ENCODE measurements at regions not wholly inside any gene's neighbourhood (a gene's known extent, or its start where the extent isn't known, plus 50 kb on each side); places are given as distances from the start of the nearest gene placed in this dataset.

GRCh38 chr13:100837631-100838030, 163.0 kb upstream of the TMTC4 start:
- Mint-ChIP-seq H3K27me3 (ENCODE audit: insufficient read depth) (no peaks in the 10 kb centered on the region), H3K9me3 (no peaks in the 10 kb centered on the region), H3K4me3 (no peak overlapping the region), H3K27ac (no peak overlapping the region), H3K4me1 (no peaks in the 10 kb centered on the region), H3K36me3 (ENCODE audit: low read depth) (no peaks in the 10 kb centered on the region)
- TF ChIP-seq CTCF (conservative IDR thresholded peaks at IDR 0.05), result no peak
- no peak overlapping the region for H3K9ac ChIP-seq (ENCODE audit: extremely low read depth, low read length, poor library complexity, severe bottlenecking)
- no peaks in the 10 kb centered on the region for H3K4me1 ChIP-seq (ENCODE audit: control insufficient read depth, insufficient read depth, low read length)
- no peak for DNase-seq
- no peaks in the 10 kb centered on the region for H3K9me3 ChIP-seq (ENCODE audit: control insufficient read depth, low read length)
- no peaks in the 10 kb centered on the region for H3K27me3 ChIP-seq (ENCODE audit: control insufficient read depth, insufficient read depth, low read length, poor library complexity, severe bottlenecking)
- no peaks in the 10 kb centered on the region for H3K36me3 ChIP-seq (ENCODE audit: control insufficient read depth, insufficient read depth, low read length)
- H3K4me3 ChIP-seq (ENCODE audit: low read length), result no peak overlapping the region
- 57 to 89% methylated on average over 1 of the region's 1 CpG for WGBS, 2 experiments (ENCODE audit: insufficient coverage in 1 of 2, insufficient read length in 1 of 2)
- no peak overlapping the region for H3K27ac ChIP-seq (ENCODE audit: low read depth, low read length)

GRCh38 chr13:100836711-100837110, 162.1 kb upstream of the TMTC4 start:
- no peak overlapping the region for H3K27ac ChIP-seq (ENCODE audit: low read depth, low read length)
- no peak for TF ChIP-seq CTCF (conservative IDR thresholded peaks at IDR 0.05)
- Mint-ChIP-seq H3K4me1 (no peaks in the 10 kb centered on the region), H3K27ac (no peak overlapping the region), H3K4me3 (no peak overlapping the region), H3K36me3 (ENCODE audit: low read depth) (no peaks in the 10 kb centered on the region), H3K9me3 (no peaks in the 10 kb centered on the region), H3K27me3 (ENCODE audit: insufficient read depth) (no peaks in the 10 kb centered on the region)
- WGBS, 2 experiments (ENCODE audit: insufficient coverage in 1 of 2, insufficient read length in 1 of 2), result 90 to 92% methylated on average over 2 to 3 of the region's 4 CpGs
- no peak overlapping the region for H3K4me3 ChIP-seq (ENCODE audit: low read length)
- H3K36me3 ChIP-seq (ENCODE audit: control insufficient read depth, insufficient read depth, low read length), result no peaks in the 10 kb centered on the region
- no peak for DNase-seq
- no peaks in the 10 kb centered on the region for H3K4me1 ChIP-seq (ENCODE audit: control insufficient read depth, insufficient read depth, low read length)
- no peak overlapping the region for H3K9ac ChIP-seq (ENCODE audit: extremely low read depth, low read length, poor library complexity, severe bottlenecking)
- H3K27me3 ChIP-seq (ENCODE audit: control insufficient read depth, insufficient read depth, low read length, poor library complexity, severe bottlenecking), result no peaks in the 10 kb centered on the region
- H3K9me3 ChIP-seq (ENCODE audit: control insufficient read depth, low read length), result no peaks in the 10 kb centered on the region

- Histone ChIP-seq H3K36me3 (ENCODE audit: control insufficient read depth, insufficient read depth, low read length) (no peaks in the 10 kb centered on the region), H3K27ac (ENCODE audit: low read depth, low read length) (no peak overlapping the region), H3K4me1 (ENCODE audit: control insufficient read depth, insufficient read depth, low read length) (no peaks in the 10 kb centered on the region), H3K9me3 (ENCODE audit: control insufficient read depth, low read length) (no peaks in the 10 kb centered on the region), H3K9ac (ENCODE audit: extremely low read depth, low read length, poor library complexity, severe bottlenecking) (no peak overlapping the region), H3K27me3 (ENCODE audit: control insufficient read depth, insufficient read depth, low read length, poor library complexity, severe bottlenecking) (no peaks in the 10 kb centered on the region), H3K4me3 (ENCODE audit: low read length) (no peak overlapping the region)
- Mint-ChIP-seq H3K4me3 (no peak overlapping the region), H3K36me3 (ENCODE audit: low read depth) (no peaks in the 10 kb centered on the region), H3K9me3 (no peaks in the 10 kb centered on the region), H3K4me1 (no peaks in the 10 kb centered on the region), H3K27ac (no peak overlapping the region), H3K27me3 (ENCODE audit: insufficient read depth) (no peaks in the 10 kb centered on the region)
- TF ChIP-seq CTCF (conservative IDR thresholded peaks at IDR 0.05), result no peak
- no peak for DNase-seq
- 84 to 100% methylated on average over 1 to 5 of the region's 5 CpGs for WGBS, 2 experiments (ENCODE audit: insufficient coverage in 1 of 2, insufficient read length in 1 of 2)
Observed at GRCh38 chr13:100835695-100836094, 161.1 kb upstream of the TMTC4 start.
